GM12875 (cell line): ENCODE measurements at regions not wholly inside any gene's neighbourhood (a gene's known extent, or its start where the extent isn't known, plus 50 kb on each side); places are given as distances from the start of the nearest gene placed in this dataset.

Experiments
- H3K4me3 ChIP-seq: one replicate; pipeline ENCODE4 v1.5.1; 2011; ENCODE audit warnings: low read depth, low read length, control low read depth
- CTCF ChIP-seq: IDR thresholded peaks from 2 replicates; pipeline ENCODE4 v1.5.1; 2011; ENCODE audit warnings: low read depth, mild to moderate bottlenecking, control low read depth, inconsistent platforms, low read length, moderate library complexity, borderline replicate concordance; ENCODE audit not compliant: insufficient read depth

GRCh38 chr16:13550254-13550653, 369.7 kb upstream of the ERCC4 start:
- H3K4me3 ChIP-seq, result no peak overlapping the region
- TF ChIP-seq CTCF, result no peak

- H3K4me3 ChIP-seq, result no peak overlapping the region
Observed at GRCh38 chr16:13552062-13552959, 367.6 kb upstream of the ERCC4 start.

GRCh38 chr16:13552960-13553257, 367.0 kb upstream of the ERCC4 start:
- no peak overlapping the region for H3K4me3 ChIP-seq
- no peak for TF ChIP-seq CTCF

More at GRCh38 chr16:13552062-13552959, 367.6 kb upstream of the ERCC4 start:
- TF ChIP-seq CTCF, result no peak

DNA sequence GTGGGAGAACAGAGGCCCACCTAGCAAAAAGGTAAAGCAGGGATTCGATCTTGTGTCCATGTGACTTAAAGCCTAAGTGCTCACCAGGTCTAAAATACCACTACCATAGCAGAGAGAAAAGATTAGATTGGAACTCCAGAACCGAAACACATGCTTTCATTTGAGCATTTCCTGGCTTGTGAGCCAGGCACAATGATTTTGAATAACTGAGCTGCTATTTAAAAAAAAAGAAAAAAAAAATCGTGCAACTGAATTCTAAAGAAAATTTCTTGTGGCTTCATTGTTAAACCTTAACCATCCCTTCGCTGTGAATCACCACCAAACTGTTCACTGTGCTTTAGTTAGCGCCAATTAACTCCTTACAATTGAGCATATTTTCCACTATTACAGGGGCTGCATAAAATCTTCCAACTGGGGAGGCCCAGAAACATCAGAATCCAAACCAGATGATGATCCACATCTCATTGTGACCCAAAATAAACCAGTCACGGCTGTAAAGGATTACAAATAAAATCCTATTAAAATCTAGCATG, 366.4 kb upstream of the ERCC4 start:
- no peak for TF ChIP-seq CTCF
- no peak overlapping the region for H3K4me3 ChIP-seq

- TF ChIP-seq CTCF, result no peak
- no peak overlapping the region for H3K4me3 ChIP-seq
Observed at GRCh38 chr16:13554005-13554404, 365.9 kb upstream of the ERCC4 start.

- H3K4me3 ChIP-seq, result no peak overlapping the region
- TF ChIP-seq CTCF, result no peak
Observed at GRCh38 chr16:13554643-13555042, 365.3 kb upstream of the ERCC4 start.

GRCh38 chr16:13557418-13557817, 362.5 kb upstream of the ERCC4 start:
- TF ChIP-seq CTCF, result no peak
- no peak overlapping the region for H3K4me3 ChIP-seq
